ENCODE measurements at regions not wholly inside any gene's neighbourhood (a gene's known extent, or its start where the extent isn't known, plus 50 kb on each side); places are given as distances from the start of the nearest gene placed in this dataset.

- intact Hi-C loops (cut with micrococcal nuclease): no loop called here
- Histone ChIP-seq H3K9me1 (replicated peaks; ENCODE audit: control insufficient read depth, extremely low read depth, insufficient read depth, low read length) (no peaks in the 10 kb centered on the region), H3K27me3 (ENCODE audit: control insufficient read depth in 2 of 2, insufficient read depth in 2 of 2, low read length in 2 of 2) (no peaks in the 10 kb centered on the region), H3K9ac (replicated peaks; ENCODE audit: extremely low read depth, insufficient read depth, low read length) (no peak overlapping the region), H3K4me2 (ENCODE audit: insufficient read depth, low read length) (no peak overlapping the region), H3K79me2 (ENCODE audit: control insufficient read depth, insufficient read depth, low read length) (no peaks in the 10 kb centered on the region), H3K36me3 (ENCODE audit: control insufficient read depth in 2 of 2, extremely low read depth in 1 of 2, insufficient read depth in 2 of 2, low read length in 2 of 2) (no peaks in the 10 kb centered on the region), H3K27ac (ENCODE audit: insufficient read depth, low read depth, low read length) (no peak overlapping the region), H3K9me3 (replicated peaks; ENCODE audit: control insufficient read depth, insufficient read depth, low read length) (no peaks in the 10 kb centered on the region), H3K4me1 (ENCODE audit: control insufficient read depth, extremely low read depth, insufficient read depth, low read length) (no peaks in the 10 kb centered on the region), H4K20me1 (replicated peaks; ENCODE audit: control insufficient read depth, extremely low read depth, insufficient read depth, low read length) (no peaks in the 10 kb centered on the region), H2AFZ (ENCODE audit: low read depth, low read length) (no peak overlapping the region), H3K4me3 (replicated peaks in 1 of 3; ENCODE audit: insufficient read depth in 1 of 3, low read depth in 1 of 3, low read length in 3 of 3) (no peak overlapping the region)
- TF ChIP-seq EZH2 (IDR thresholded peaks at IDR 0.05; ENCODE audit: borderline replicate concordance, low read depth, low read length, severe bottlenecking) (no peak), POLR2A (IDR thresholded peaks at IDR 0.05; ENCODE audit: low read depth, low read length) (no peak), MYC (IDR thresholded peaks at IDR 0.05; ENCODE audit: low read depth, low read length) (no peak), GATA2 (IDR thresholded peaks at IDR 0.05; ENCODE audit: insufficient read depth, insufficient read length, low read depth, low read length) (no peak), CTCF (IDR thresholded peaks at IDR 0.05; ENCODE audit: extremely low read depth in 1 of 2, insufficient read depth in 1 of 2, low read depth in 1 of 2, low read length in 2 of 2) (no peak), POLR2AphosphoS5 (IDR thresholded peaks at IDR 0.05; ENCODE audit: insufficient read depth, low read depth, low read length) (no peak), MAX (IDR thresholded peaks at IDR 0.05; ENCODE audit: insufficient read depth, insufficient read length) (no peak), FOS (IDR thresholded peaks at IDR 0.05; ENCODE audit: borderline replicate concordance, insufficient read depth, low read length) (no peak), JUN (IDR thresholded peaks at IDR 0.05; ENCODE audit: borderline replicate concordance, insufficient read depth, insufficient read length, low read depth) (no peak)
- ChIA-PET CTCF (no interaction called here), POLR2A (no interaction called here)
- dilution Hi-C loops (cut with MboI; ENCODE audit: extremely low pct_ligation_motif_present, low sequenced_read_pairs): no loop called here
- DNase-seq (ENCODE audit: low read depth, low spot score) (no peak), FAIRE-seq (no peak)
- no TSS peak for BruUV-seq (replicated peaks)
These were observed 183.7 kb upstream of the NTF3 start for GRCh38 chr12:5248230-5248629.

All from endothelial cell of umbilical vein (primary cell).